Fibroblast of skin of scalp (primary cell): ENCODE measurements at regions not wholly inside any gene's neighbourhood (a gene's known extent, or its start where the extent isn't known, plus 50 kb on each side); places are given as distances from the start of the nearest gene placed in this dataset.

Experiments used
- DNase-seq: peaks from one replicate; pipeline ENCODE4 v3.0.0-alpha.2; 2013

- no peak for DNase-seq
Measured at GRCh38 chrX:39451046-39451445, 646.7 kb downstream of the BCOR start.

DNA sequence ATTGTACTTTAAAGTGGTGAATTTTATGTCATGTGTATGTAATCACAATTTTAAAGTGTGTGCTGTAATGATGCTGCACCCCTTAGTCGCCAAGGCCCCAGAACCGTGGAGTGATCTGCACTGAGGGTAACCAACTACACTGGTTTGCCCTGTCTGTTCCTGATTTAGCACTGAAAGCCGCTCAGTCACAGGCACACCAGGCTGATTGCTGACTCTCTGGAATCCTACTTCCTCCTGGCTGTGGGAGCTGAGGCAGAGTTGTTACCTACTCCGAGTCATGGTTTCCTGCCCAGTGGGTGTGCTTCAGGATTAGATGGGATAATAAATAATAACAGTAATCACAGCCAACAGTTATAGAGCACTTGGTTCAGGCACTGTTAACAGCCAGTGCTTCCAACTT lies 645.4 kb downstream of the BCOR start:
- no peak for DNase-seq

DNA sequence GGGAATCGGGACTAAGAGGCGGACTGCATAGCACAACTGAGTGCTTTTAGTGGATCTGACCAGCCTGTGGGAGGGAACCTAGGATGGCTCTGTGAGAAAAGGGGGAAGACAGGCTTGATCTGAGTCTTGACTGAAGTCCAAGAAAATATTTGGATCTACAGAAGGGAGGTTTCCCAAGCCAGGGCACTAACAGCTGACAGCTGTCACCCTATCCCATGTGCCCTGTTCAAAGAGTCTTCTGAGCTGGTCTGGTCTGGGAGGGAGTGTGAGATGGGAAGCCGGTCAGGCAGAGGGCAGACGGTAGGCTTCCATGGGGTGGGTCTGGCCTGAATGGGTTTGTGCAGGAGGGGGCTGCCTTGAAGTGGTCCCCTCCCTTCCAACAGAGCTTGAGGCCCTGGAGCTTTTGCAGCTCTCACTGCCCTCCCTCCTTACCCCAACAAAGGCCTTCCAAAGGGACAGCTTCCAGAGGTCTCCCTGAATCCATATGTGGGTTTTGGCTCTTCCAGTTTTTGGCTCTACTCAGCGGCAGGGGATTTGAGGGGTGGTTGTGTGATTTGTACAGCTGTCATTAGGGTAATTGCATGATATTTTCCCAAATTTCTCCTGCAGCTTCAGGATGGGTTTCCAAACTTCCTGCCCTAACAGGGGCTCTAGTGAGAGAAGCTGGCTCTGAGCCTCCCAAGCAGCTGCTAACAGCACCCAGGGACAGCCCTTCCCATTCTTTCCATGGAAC lies 643.7 kb downstream of the BCOR start:
- no peak for DNase-seq

DNA sequence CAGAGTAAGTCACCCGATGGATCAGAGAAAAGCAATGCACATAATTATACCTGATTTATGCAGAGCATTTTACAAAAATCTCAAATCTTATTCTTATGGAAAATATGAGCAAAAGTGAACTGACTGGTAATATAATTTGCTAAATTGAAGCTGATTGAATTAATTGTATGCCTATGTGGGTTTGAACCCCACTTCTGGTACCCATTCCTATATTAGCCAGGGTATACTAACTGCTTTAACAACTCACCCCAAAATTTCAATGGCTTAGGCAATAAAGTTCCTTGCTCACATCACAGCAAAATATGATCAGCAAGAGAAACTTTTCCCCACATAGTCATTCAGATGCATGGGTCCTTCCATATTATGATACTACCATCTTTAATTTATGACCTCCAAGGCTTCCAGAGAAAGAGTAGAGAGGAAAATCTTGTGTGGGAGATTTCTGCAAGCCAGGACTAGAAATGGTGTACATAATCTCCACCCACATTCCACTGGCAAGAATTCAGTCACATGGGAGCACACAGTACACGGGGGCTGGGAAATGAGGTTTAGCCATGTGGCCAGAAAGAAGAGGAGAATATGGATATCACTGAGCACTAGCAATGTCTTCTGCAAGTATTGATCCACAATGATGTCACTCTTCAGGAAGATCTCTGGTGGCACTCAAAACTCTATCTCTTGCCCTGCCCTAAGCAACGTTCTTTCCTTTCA lies 640.7 kb downstream of the BCOR start:
- peak; percentile 27 for DNase-seq

- no peak for DNase-seq
Measured at GRCh38 chrX:39458779-39459178, 639.0 kb downstream of the BCOR start.

DNA sequence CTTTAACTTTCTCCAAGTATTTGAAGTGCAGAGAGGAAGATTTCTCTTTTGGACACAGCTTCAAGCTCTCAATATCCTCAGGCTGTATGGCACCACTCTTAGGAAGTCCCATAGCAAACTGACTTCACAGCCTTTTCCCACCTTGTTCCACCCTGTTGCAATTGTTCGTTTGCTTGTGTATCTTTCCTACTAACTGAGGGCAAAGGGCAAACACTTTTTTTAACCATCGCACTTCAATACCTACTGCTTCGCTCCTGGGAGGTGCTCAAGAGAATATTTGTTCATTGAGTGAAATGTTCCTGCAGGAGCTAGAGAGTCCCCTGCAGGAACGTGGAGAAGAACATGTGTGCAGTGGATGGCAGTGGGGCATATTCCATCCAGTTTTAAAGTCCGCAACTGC lies 638.6 kb downstream of the BCOR start:
- no peak for DNase-seq

GRCh38 chrX:39459952-39460351 lies 637.8 kb downstream of the BCOR start:
- no peak for DNase-seq

- no peak for DNase-seq
Measured at GRCh38 chrX:39460499-39460898, 637.3 kb downstream of the BCOR start.

DNA sequence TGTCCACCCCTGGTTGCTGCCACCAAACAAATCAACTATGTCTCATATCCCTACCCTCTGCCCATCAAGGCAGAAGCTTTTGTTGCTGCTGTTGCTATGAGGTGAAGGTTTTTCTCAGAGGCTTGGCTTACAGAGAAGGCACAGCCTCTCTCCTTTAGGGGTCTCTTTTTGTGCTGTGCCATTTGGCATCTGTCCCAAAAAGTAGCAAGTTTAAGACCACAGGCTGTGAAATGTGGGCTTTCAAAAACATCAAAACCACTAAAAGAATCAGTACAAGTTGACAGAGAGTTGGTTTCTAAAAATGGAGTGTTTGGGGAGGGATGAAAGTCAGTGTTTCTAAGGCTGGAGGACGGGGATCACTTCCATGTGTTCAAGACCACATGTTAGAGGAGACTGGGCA lies 634.9 kb downstream of the BCOR start:
- no peak for DNase-seq

- DNase-seq = no peak
Measured at GRCh38 chrX:39464253-39464652, 633.5 kb downstream of the BCOR start.

DNA sequence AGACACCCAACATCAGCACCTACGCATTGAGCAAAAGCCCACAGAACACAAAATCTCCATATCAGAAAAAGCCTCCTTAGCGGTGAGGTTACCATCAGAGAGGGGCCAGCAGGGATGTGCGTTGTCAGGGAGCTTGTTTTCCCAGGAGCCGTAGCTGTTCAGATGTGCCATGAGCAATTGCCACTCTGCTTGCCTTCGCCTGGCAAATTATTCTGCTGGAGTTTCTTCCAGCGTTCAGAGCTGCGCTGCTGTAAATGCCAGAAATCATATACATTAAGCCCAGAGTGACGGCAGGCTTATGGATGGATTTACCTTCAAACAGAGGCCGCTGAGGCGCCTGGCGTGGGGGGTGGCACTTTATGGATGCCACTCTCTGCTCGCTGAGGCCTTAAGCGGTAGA lies 632.3 kb downstream of the BCOR start:
- no peak for DNase-seq

- no peak for DNase-seq
Measured at GRCh38 chrX:39465906-39466305, 631.9 kb downstream of the BCOR start.

- no peak for DNase-seq
Measured at GRCh38 chrX:39469126-39469525, 628.6 kb downstream of the BCOR start.

- peak; percentile 86 for DNase-seq
Measured at GRCh38 chrX:39470588-39471407, 627.0 kb downstream of the BCOR start.

GRCh38 chrX:39472161-39472560 lies 625.6 kb downstream of the BCOR start:
- no peak for DNase-seq

DNA sequence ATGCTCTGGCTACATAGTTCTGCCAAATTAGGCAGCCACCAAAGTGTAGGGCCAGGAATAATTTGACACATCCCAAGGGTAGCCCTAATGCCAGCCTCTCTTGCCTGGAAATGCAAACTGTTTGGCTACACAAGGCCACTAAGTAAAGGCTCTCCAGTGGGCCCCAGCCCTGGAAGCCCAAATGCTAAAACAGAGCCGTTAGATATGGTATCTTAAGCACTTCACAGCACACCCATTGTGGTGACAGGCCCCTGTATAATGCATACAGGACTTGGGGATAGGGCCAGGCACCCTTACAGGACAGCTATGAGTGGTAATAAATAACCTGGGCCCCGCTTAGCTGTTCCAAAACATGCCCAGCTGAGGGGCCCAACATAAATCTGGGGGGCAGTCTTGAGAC lies 623.9 kb downstream of the BCOR start:
- DNase-seq = peak; percentile 21

- DNase-seq = no peak
Measured at GRCh38 chrX:39475372-39475771, 622.4 kb downstream of the BCOR start.

DNA sequence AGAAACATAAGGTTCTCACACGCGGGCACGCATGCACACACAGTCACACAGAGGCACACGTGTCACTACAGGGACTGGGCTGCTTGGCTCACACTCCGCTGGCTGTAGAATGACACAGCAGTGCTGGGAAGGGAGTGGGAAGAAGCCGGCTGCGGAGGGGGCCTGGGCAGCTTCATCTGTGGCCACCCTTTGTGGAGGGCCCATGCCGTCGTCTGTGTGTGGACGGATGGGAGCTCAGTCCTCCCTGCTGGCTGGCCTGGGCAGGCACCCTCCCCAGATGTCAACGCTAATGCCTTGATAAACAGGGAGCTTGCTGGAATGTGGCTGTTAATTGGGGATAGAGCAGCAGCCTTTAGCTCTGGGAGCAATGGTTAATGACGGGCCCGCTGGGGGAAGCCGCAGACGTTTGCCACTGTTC lies 621.1 kb downstream of the BCOR start:
- DNase-seq = no peak

DNA sequence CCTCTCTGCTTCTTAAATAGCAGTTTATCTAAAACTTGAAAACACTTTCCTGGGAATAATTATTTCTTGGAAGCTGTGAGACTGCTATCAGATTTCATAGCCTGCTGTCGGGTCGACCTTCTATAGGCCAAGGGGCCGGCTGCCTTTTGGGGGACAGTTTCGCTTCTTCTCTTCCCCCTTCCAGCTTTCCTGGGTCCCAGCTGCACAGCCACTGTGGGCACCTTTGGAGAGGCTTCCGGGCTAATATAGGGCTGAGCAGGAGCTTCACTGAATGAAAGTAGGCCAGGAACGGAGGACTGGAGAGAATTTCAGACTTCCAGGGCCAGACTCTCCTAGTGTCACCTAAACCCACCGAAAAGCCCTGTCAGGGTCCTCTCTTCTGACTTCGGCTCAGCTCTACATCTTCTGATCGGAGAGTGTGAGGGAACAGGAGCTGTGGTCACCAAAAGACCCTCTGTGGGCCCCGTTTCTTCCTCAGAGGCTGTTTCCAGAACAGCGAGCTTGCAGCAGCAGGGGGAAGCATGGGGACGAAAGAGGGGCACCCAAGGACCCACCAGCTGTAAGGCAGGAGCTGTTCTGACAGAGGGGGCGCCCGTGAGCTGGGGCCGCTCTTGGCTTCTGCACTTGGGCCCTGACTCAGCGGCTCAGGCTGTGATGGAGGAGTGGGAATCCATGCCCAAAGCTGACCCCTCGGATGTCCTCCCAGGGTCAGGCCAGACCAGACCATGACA lies 620.6 kb downstream of the BCOR start:
- no peak for DNase-seq

- DNase-seq = peak; percentile 25
Measured at GRCh38 chrX:39477762-39478120, 620.0 kb downstream of the BCOR start.

DNA sequence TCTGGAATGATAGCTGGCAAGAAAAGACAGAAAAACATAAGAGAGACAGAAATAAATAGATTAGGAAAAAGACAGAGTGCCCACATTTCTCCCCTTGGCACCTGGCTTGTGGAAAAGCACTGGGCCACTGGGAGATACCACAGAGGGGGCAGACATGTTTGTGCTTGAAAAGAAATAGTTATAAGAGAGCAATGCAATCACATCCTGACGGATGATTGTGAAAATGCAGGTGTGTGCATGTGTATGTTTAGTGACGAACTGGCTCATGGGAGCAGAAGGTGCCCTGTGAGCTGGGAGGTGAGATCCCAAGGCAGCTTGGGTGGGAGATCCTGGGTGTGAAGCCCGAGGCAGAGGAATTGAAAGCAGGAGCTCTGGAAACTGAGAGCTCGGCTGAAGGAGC lies 617.9 kb downstream of the BCOR start:
- no peak for DNase-seq

- no peak for DNase-seq
Measured at GRCh38 chrX:39480963-39481362, 616.8 kb downstream of the BCOR start.

DNA sequence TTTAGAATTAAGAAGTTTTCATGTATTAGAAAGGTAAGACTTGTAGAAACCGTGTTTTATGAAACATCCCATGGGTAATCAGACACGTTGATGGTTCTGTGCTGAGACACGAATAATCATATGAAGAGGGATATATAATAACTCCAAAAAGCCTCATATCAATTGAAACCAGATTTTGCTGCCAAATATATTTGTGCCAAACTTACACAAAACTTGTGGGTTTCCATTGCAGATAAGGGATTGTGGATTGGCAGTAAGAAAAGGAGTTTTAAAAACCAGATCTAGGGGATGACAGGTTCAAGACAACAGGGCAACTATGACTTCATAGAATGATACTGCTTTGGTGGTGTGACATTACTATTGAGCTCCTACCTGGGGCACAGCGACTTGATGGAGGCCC lies 616.1 kb downstream of the BCOR start:
- no peak for DNase-seq
